DOHH2 (cell line): ENCODE measurements at regions not wholly inside any gene's neighbourhood (a gene's known extent, or its start where the extent isn't known, plus 50 kb on each side); places are given as distances from the start of the nearest gene placed in this dataset.

Experiments used
- H3F3A ChIP-seq: fragments of 200-600 bp; sonication (generic), shearing (Covaris generic); 2 replicates; pipeline ENCODE4 v1.6.0; 2016; ENCODE audit warnings: antibody characterized with exemption, mild to moderate bottlenecking; ENCODE audit not compliant: control insufficient read depth, insufficient read depth
- H3K27ac ChIP-seq: fragments of 200-600 bp; sonication (generic); 2 replicates; pipeline ENCODE4 v1.5.1; 2014; ENCODE audit warnings: low read depth, mild to moderate bottlenecking, low read length, moderate library complexity
- H3K27me3 ChIP-seq: fragments of 200-600 bp; sonication (generic); 2 replicates; pipeline ENCODE4 v1.6.1; 2014; ENCODE audit warnings: mild to moderate bottlenecking, low read length, mixed read lengths; ENCODE audit not compliant: control insufficient read depth
- H3K36me3 ChIP-seq: fragments of 200-600 bp; sonication (generic); 2 replicates; pipeline ENCODE4 v1.6.1; 2014; ENCODE audit warnings: mild to moderate bottlenecking, low read length, moderate library complexity, mixed read lengths; ENCODE audit not compliant: control insufficient read depth
- H3K4me1 ChIP-seq: fragments of 200-600 bp; sonication (generic); 2 replicates; pipeline ENCODE4 v1.6.1; 2014; ENCODE audit warnings: mild to moderate bottlenecking, low read length, mixed read lengths; ENCODE audit not compliant: control insufficient read depth
- H3K4me2 ChIP-seq: fragments of 200-600 bp; sonication (generic); 2 replicates; pipeline ENCODE4 v1.6.0; 2014; ENCODE audit warnings: mild to moderate bottlenecking, low read length, moderate library complexity
- H3K4me3 ChIP-seq: fragments of 200-600 bp; sonication (generic); 2 replicates; pipeline ENCODE4 v1.5.1; 2014; ENCODE audit warnings: mild to moderate bottlenecking, low read length, mixed read lengths
- H3K79me2 ChIP-seq: fragments of 200-600 bp; sonication (generic); 2 replicates; pipeline ENCODE4 v1.6.1; 2014; ENCODE audit warnings: mild to moderate bottlenecking, low read length, mixed read lengths; ENCODE audit not compliant: control insufficient read depth
- H3K9me2 ChIP-seq: fragments of 200-600 bp; sonication (generic); replicated peaks from 2 replicates; pipeline ENCODE4 v1.6.1; 2014; ENCODE audit warnings: mild to moderate bottlenecking, low read length, mixed read lengths; ENCODE audit not compliant: control insufficient read depth
- H3K9me3 ChIP-seq: fragments of 200-600 bp; sonication (generic); 2 replicates; pipeline ENCODE4 v1.6.1; 2014; ENCODE audit warnings: antibody characterized with exemption, low read length, mixed read lengths; ENCODE audit not compliant: control insufficient read depth, insufficient read depth
- H4K20me1 ChIP-seq: fragments of 200-600 bp; sonication (generic); 2 replicates; pipeline ENCODE4 v1.6.0; 2014; ENCODE audit warnings: low read depth, mild to moderate bottlenecking, antibody characterized with exemption, low read length, moderate library complexity; ENCODE audit not compliant: control insufficient read depth, insufficient read depth
- CTCF ChIP-seq: fragments of 200-600 bp; sonication (generic); IDR thresholded peaks from one replicate; pipeline ENCODE4 v1.5.1; 2014; ENCODE audit warnings: antibody characterized with exemption, mild to moderate bottlenecking, low read depth, low read length; ENCODE audit not compliant: poor library complexity, severe bottlenecking
- EZH2phosphoT487 ChIP-seq: fragments of 200-600 bp; sonication (generic); IDR thresholded peaks from 2 replicates; pipeline ENCODE4 v1.6.1; 2017; ENCODE audit warnings: borderline replicate concordance, mild to moderate bottlenecking, antibody characterized with exemption, low read length, moderate library complexity, mixed read lengths

GRCh38 chr3:105223815-105224214 lies 142.9 kb upstream of the ALCAM start:
- Histone ChIP-seq H3K4me2 (no peak overlapping the region), H3K4me1 (no peaks in the 10 kb centered on the region), H4K20me1 (no peaks in the 10 kb centered on the region), H3K27ac (no peak overlapping the region), H3K9me2 (no peaks in the 10 kb centered on the region), H3F3A (no peaks in the 10 kb centered on the region), H3K4me3 (no peak overlapping the region), H3K79me2 (no peaks in the 10 kb centered on the region), H3K27me3 (no peaks in the 10 kb centered on the region), H3K36me3 (no peaks in the 10 kb centered on the region), H3K9me3 (no peaks in the 10 kb centered on the region)
- no peak for TF ChIP-seq CTCF
- no peak for TF ChIP-seq EZH2phosphoT487

DNA sequence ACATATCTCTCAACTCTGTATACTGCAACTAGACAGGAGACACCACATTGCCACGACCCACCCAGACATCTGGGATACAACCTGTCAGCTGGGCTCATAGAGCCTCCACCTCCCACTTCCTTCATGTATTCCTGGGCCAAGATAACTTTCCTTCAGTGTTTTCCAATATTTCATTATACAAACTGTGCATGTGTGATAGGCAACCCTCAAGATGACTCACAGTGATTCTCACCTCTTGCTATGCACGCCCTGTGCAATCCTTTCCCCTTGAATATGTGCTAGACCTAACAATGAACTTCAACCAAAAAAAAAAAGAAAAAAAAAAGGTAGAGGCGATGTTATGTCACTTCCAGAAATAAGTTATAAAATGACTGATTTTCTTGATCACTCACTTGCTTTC lies 138.0 kb upstream of the ALCAM start:
- no peaks in the 10 kb centered on the region for H3K36me3 ChIP-seq
- no peaks in the 10 kb centered on the region for H3F3A ChIP-seq
- H3K79me2 ChIP-seq = no peaks in the 10 kb centered on the region
- TF ChIP-seq CTCF = no peak
- no peak for TF ChIP-seq EZH2phosphoT487
- H3K9me3 ChIP-seq = no peaks in the 10 kb centered on the region
- no peak overlapping the region for H3K4me3 ChIP-seq
- no peaks in the 10 kb centered on the region for H3K4me1 ChIP-seq
- no peaks in the 10 kb centered on the region for H3K9me2 ChIP-seq
- no peak overlapping the region for H3K4me2 ChIP-seq
- no peaks in the 10 kb centered on the region for H4K20me1 ChIP-seq
- H3K27me3 ChIP-seq = no peaks in the 10 kb centered on the region
- H3K27ac ChIP-seq = no peak overlapping the region

DNA sequence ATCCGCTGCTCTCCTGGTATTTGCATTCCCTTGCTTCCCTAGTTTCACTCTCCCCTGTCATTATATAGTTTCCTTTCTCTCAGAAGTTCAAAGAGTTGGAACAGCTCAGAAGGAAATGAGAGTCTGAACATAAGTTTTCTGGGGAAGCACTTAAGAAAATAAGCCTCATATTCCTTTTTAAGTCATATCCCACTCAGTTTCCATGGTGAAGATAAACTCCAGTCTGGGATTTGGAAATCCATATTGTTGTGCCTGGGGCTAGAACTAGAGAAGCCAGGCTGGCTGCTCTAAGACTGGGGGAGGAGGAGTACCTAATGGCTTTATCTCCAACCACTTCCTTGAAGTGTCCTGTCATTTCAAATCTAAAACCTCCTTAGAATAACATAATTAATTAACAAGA lies 134.2 kb upstream of the ALCAM start:
- H3K27ac ChIP-seq = no peak overlapping the region
- H3K4me3 ChIP-seq = no peak overlapping the region
- H4K20me1 ChIP-seq = no peaks in the 10 kb centered on the region
- no peaks in the 10 kb centered on the region for H3K4me1 ChIP-seq
- H3K36me3 ChIP-seq = no peaks in the 10 kb centered on the region
- no peak overlapping the region for H3K4me2 ChIP-seq
- TF ChIP-seq CTCF = no peak
- TF ChIP-seq EZH2phosphoT487 = no peak
- no peaks in the 10 kb centered on the region for H3K9me2 ChIP-seq
- H3K79me2 ChIP-seq = no peaks in the 10 kb centered on the region
- H3F3A ChIP-seq = no peaks in the 10 kb centered on the region
- H3K27me3 ChIP-seq = no peaks in the 10 kb centered on the region
- no peaks in the 10 kb centered on the region for H3K9me3 ChIP-seq

GRCh38 chr3:105233010-105233409 lies 133.7 kb upstream of the ALCAM start:
- Histone ChIP-seq H3F3A (no peaks in the 10 kb centered on the region), H3K27me3 (no peaks in the 10 kb centered on the region), H3K79me2 (no peaks in the 10 kb centered on the region), H3K9me3 (no peaks in the 10 kb centered on the region), H3K27ac (no peak overlapping the region), H3K9me2 (no peaks in the 10 kb centered on the region), H3K4me3 (no peak overlapping the region), H3K4me2 (no peak overlapping the region), H3K36me3 (no peaks in the 10 kb centered on the region), H4K20me1 (no peaks in the 10 kb centered on the region), H3K4me1 (no peaks in the 10 kb centered on the region)
- no peak for TF ChIP-seq CTCF
- no peak for TF ChIP-seq EZH2phosphoT487
